HCT116 (cell line): ENCODE measurements at regions not wholly inside any gene's neighbourhood (a gene's known extent, or its start where the extent isn't known, plus 50 kb on each side); places are given as distances from the start of the nearest gene placed in this dataset.

Source experiments
- ATAC-seq: fragments of 200-7000 bp; cut with Tn5 transposase; 2 replicates; pipeline ENCODE4 v1.9.1; 2020; ENCODE audit warnings: mild to moderate bottlenecking, moderate library complexity
- BruUV-seq: library from RNA; stranded (reverse); fragments of 400-500 nt; replicated peaks from 2 replicates; lab custom pipeline; 2021; lab: Mats Ljungman, UMichigan
- CTCF ChIA-PET: fragments of 300-600 bp; sonication (Branson Sonifier 250); formaldehyde crosslinking; loops from one replicate; lab custom pipeline; 2021; ENCODE audit warnings: antibody characterized with exemption; lab: Charles Lee
- POLR2A ChIA-PET: fragments of 300-600, 350-600 bp; sonication (Branson Sonifier 250); formaldehyde crosslinking; loops from one replicate; lab custom pipeline; 2021; ENCODE audit warnings: antibody characterized with exemption; lab: Charles Lee
- RAD21 ChIA-PET, 2 experiments: fragments of 300-600 bp; sonication (Branson Sonifier 250); formaldehyde crosslinking; loops; one replicate each; lab custom pipeline; 2023; ENCODE audit warnings: low total read pairs in 2 of 2; ENCODE audit not compliant: uncharacterized antibody in 2 of 2, unreplicated experiment in 2 of 2, low non-redundant PET in 1 of 2; lab: Charles Lee
- DNase-seq: peaks from one replicate; pipeline ENCODE4 v3.0.0-alpha.2; 2010; ENCODE audit warnings: low read depth, low spot score
- H2AFZ ChIP-seq: fragments of 200-600 bp; shearing (Covaris generic), sonication (generic); 2 replicates; pipeline ENCODE4 v1.6.1; 2017; ENCODE audit warnings: low read depth, mixed run types, mixed read lengths, antibody characterized with exemption, low read length; ENCODE audit not compliant: poor library complexity, severe bottlenecking
- H3K27ac ChIP-seq: 2 replicates; pipeline ENCODE4 v1.5.1; 2012; ENCODE audit warnings: low read depth, low read length
- H3K27me3 ChIP-seq: fragments of 200-600 bp; sonication (generic); 2 replicates; pipeline ENCODE4 v1.6.1; 2016; ENCODE audit warnings: mixed run types, low read length, mixed read lengths; ENCODE audit not compliant: insufficient read depth
- H3K36me3 ChIP-seq, 2 experiments: fragments of 200-500 bp in 1 of 2; fragments of 200-600 bp in 1 of 2; sonication (Bioruptor generic) in 1 of 2; sonication (generic) in 1 of 2; 2 replicates each; pipeline versions ENCODE4 v1.5.1 to v1.6.1; 2014 to 2016; ENCODE audit warnings: low read length in 2 of 2, inconsistent platforms in 1 of 2, mixed read lengths in 1 of 2, mixed run types in 1 of 2; ENCODE audit not compliant: insufficient read depth in 2 of 2, control insufficient read depth in 1 of 2
- H3K4me1 ChIP-seq, 2 experiments: fragments of 200-600 bp in 1 of 2; sonication (generic) in 1 of 2; 2 replicates each; pipeline versions ENCODE4 v1.5.1 to v1.6.1; 2012 to 2017; ENCODE audit warnings: low read length in 2 of 2, inconsistent platforms in 1 of 2, mild to moderate bottlenecking in 1 of 2, mixed read lengths in 1 of 2, mixed run types in 1 of 2, moderate library complexity in 1 of 2; ENCODE audit not compliant: insufficient read depth in 2 of 2, control insufficient read depth in 1 of 2
- H3K4me2 ChIP-seq: fragments of 200-600 bp; sonication (generic); 2 replicates; pipeline ENCODE4 v1.6.1; 2017; ENCODE audit warnings: mixed run types, low read length, mixed read lengths
- H3K4me3 ChIP-seq, 2 experiments: fragments of 200-600 bp in 1 of 2; sonication (generic) in 1 of 2; replicated peaks in 1 of 2; 2 replicates each; pipeline ENCODE4 v1.5.1; 2011 to 2016; ENCODE audit warnings: low read length in 2 of 2, control low read depth in 1 of 2, low read depth in 1 of 2, mild to moderate bottlenecking in 1 of 2, mixed read lengths in 1 of 2, mixed run types in 1 of 2
- H3K79me2 ChIP-seq: fragments of 200-600 bp; sonication (generic); 2 replicates; pipeline ENCODE4 v1.6.1; 2017; ENCODE audit warnings: mild to moderate bottlenecking, mixed run types, low read length, moderate library complexity, mixed read lengths; ENCODE audit not compliant: insufficient read depth
- H3K9ac ChIP-seq: fragments of 200-600 bp; sonication (generic); 2 replicates; pipeline ENCODE4 v1.6.1; 2016; ENCODE audit warnings: low read length, mixed read lengths
- H3K9me2 ChIP-seq: fragments of 200-600 bp; sonication (generic), shearing (Covaris generic); 2 replicates; pipeline ENCODE4 v1.6.1; 2017; ENCODE audit warnings: mixed run types, mild to moderate bottlenecking, moderate library complexity; ENCODE audit not compliant: insufficient read depth
- H3K9me3 ChIP-seq, 2 experiments: fragments of 200-500 bp in 1 of 2; fragments of 200-600 bp in 1 of 2; sonication (Bioruptor generic) in 1 of 2; sonication (generic) in 1 of 2; 2 replicates each; pipeline ENCODE4 v1.6.1; 2014 to 2017; ENCODE audit warnings: low read length in 2 of 2, mixed read lengths in 2 of 2, inconsistent platforms in 1 of 2, low read depth in 1 of 2, mild to moderate bottlenecking in 1 of 2, mixed run types in 1 of 2, moderate library complexity in 1 of 2; ENCODE audit not compliant: control insufficient read depth in 1 of 2, insufficient read depth in 1 of 2
- H4K20me1 ChIP-seq: fragments of 200-600 bp; sonication (generic), shearing (Covaris generic); 2 replicates; pipeline ENCODE4 v1.6.1; 2017; ENCODE audit warnings: mixed run types, mild to moderate bottlenecking, moderate library complexity; ENCODE audit not compliant: insufficient read depth
- JUND ChIP-seq: IDR thresholded peaks from 2 replicates; pipeline ENCODE4 v1.6.1; 2012
- SIN3A ChIP-seq: IDR thresholded peaks from 2 replicates; pipeline ENCODE4 v1.6.1; 2012; ENCODE audit warnings: low read depth
- intact Hi-C: fragments of 100-400 bp; cut with micrococcal nuclease; formaldehyde crosslinking; loops from 2 replicates; pipeline ENCODE4 v1.10.0; 2022
- TF ChIP-seq, protein P1 (sequence below): IDR thresholded peaks from 2 replicates; pipeline ENCODE4 v1.6.1; 2012

DNA sequence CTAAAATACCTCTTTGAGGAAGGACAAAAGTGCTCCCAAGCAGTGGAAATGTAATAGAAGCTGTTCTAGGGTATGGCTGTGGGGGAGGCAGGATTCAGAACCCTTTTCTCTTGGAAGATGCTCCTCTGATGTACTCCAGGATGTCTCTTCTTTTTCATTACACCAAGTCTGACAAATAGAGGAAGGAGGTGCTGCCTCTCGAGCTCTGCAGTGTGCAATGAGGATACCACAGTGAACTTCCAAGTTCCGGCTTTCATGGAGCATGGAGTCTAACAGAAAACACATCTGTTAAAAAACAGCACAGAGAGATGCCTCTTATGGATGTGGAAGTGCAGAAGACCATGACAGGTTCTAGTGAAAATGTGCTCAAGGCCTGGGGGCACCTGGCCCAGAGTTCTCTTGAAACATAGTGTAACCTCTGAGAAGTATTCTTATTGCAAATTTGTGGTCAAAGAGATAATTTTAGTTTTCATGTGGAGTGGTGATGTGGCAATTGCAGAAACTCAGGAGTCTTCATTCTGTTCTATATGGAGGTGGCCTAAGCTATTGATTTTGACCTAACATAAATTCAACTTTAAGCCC, 362.0 kb upstream of the CITED2 start:
- ATAC-seq (no peak), DNase-seq (no peak)
- ChIA-PET CTCF (no interaction called here), RAD21 (no interaction called here), POLR2A (no interaction called here)
- Histone ChIP-seq H3K9me2 (no peaks in the 10 kb centered on the region), H3K9ac (no peak overlapping the region), H3K4me2 (no peak overlapping the region), H3K4me1 (peaks cover 0 to 9% of the 10 kb centered on the region in 2 experiments; a peak in 1 of 4 replicates), H2AFZ (no peak overlapping the region), H3K4me3 (no peak overlapping the region), H3K27ac (no peak overlapping the region), H4K20me1 (no peaks in the 10 kb centered on the region), H3K9me3 (no peaks in the 10 kb centered on the region), H3K79me2 (no peaks in the 10 kb centered on the region), H3K36me3 (no peaks in the 10 kb centered on the region), H3K27me3 (no peaks in the 10 kb centered on the region)
- BruUV-seq: no TSS peak
- TF ChIP-seq, protein P1, sequence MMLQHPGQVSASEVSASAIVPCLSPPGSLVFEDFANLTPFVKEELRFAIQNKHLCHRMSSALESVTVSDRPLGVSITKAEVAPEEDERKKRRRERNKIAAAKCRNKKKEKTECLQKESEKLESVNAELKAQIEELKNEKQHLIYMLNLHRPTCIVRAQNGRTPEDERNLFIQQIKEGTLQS: no peak
- intact Hi-C loops: no loop called here

- Histone ChIP-seq H3K4me3 (no peak overlapping the region), H3K4me1 (peaks cover 0 to 9% of the 10 kb centered on the region in 2 experiments; a peak in 1 of 4 replicates), H3K27ac (no peak overlapping the region), H3K27me3 (no peaks in the 10 kb centered on the region), H2AFZ (no peak overlapping the region), H4K20me1 (no peaks in the 10 kb centered on the region), H3K9me3 (no peaks in the 10 kb centered on the region), H3K9me2 (no peaks in the 10 kb centered on the region), H3K4me2 (0 out of 2 replicates have a peak overlapping the region, but pooled peaks have one; percentile 3), H3K9ac (no peak overlapping the region), H3K79me2 (no peaks in the 10 kb centered on the region), H3K36me3 (no peaks in the 10 kb centered on the region)
- TF ChIP-seq JUND: 0 out of 2 replicates have a peak, but pooled peaks have one; percentile 43
- TF ChIP-seq SIN3A: no peak
- TF ChIP-seq, protein P1: no peak
- DNase-seq: peak; percentile 18
- ChIA-PET RAD21 (no interaction called here), POLR2A (no interaction called here), CTCF (no interaction called here)
- ATAC-seq: peak; percentile 49; the same call in 1 of the 2 replicates
- intact Hi-C loops: no loop called here
- no TSS peak for BruUV-seq
These were observed 358.0 kb upstream of the CITED2 start for GRCh38 chr6:139732451-139732850.
